ENCODE measurements at regions not wholly inside any gene's neighbourhood (a gene's known extent, or its start where the extent isn't known, plus 50 kb on each side); places are given as distances from the start of the nearest gene placed in this dataset.

DNA sequence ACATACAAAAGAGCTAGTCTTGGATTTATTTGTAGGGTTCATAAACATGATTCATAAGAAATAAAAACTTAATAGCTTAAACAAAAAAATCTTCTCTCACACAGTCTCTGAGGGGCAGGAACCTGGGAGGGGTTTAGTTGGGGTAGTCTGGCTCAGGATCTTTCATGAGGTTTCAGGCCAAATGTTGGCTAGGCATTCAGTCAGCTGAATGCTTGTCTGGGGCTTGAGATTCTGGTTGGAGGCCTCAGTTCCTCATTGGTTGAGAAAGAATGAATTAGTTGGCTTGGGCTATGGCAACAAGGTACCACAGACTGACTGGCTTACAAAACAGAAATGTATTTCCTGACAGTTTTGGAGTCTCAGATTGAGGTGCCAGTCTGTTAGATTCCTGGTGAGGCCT is 74.3 kb downstream of the ANKRD7 start:
- H3K27me3 ChIP-seq = no peaks in the 10 kb centered on the region
- DNase-seq (ENCODE audit: low spot score in 2 of 2) = no peak
- H3K36me3 ChIP-seq = no peaks in the 10 kb centered on the region
- TF ChIP-seq, protein P1, sequence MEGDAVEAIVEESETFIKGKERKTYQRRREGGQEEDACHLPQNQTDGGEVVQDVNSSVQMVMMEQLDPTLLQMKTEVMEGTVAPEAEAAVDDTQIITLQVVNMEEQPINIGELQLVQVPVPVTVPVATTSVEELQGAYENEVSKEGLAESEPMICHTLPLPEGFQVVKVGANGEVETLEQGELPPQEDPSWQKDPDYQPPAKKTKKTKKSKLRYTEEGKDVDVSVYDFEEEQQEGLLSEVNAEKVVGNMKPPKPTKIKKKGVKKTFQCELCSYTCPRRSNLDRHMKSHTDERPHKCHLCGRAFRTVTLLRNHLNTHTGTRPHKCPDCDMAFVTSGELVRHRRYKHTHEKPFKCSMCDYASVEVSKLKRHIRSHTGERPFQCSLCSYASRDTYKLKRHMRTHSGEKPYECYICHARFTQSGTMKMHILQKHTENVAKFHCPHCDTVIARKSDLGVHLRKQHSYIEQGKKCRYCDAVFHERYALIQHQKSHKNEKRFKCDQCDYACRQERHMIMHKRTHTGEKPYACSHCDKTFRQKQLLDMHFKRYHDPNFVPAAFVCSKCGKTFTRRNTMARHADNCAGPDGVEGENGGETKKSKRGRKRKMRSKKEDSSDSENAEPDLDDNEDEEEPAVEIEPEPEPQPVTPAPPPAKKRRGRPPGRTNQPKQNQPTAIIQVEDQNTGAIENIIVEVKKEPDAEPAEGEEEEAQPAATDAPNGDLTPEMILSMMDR (IDR thresholded peaks at IDR 0.05) = no peak
- TF ChIP-seq POLR2A (IDR thresholded peaks at IDR 0.05) (no peak), POLR2AphosphoS5 (IDR thresholded peaks at IDR 0.05) (no peak)
- no peak overlapping the region for H3K4me3 ChIP-seq
- H3K4me1 ChIP-seq = no peaks in the 10 kb centered on the region
- intact Hi-C loops (cut with DNase I; ENCODE audit: low total_unique reads) = no loop called here
- no peaks in the 10 kb centered on the region for H3K9me3 ChIP-seq
- H3K27ac ChIP-seq = no peak overlapping the region

DNA sequence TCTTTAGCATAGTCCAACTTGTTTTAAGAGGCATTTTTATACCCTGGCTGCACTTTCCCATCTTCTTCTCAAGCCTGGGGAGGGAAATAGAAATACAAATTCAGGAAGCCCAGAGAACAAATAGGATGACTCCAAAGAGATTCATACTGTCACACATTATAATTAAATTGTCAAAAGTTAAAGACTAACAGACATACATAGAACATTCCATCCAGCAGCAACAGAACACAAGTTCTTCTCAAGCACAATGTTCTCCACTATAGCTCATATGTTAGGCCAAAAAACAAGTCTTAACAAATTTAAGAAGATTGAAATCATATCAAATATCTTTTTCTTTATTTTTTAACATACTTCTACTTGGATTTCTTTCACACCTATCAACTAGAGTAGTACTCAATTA is 75.7 kb downstream of the ANKRD7 start:
- DNase-seq (ENCODE audit: low spot score in 2 of 2) = no peak
- Histone ChIP-seq H3K27me3 (no peaks in the 10 kb centered on the region), H3K27ac (no peak overlapping the region), H3K9me3 (no peaks in the 10 kb centered on the region), H3K4me3 (no peak overlapping the region), H3K36me3 (no peaks in the 10 kb centered on the region), H3K4me1 (no peaks in the 10 kb centered on the region)
- intact Hi-C loops (cut with DNase I; ENCODE audit: low total_unique reads) = no loop called here
- no peak for TF ChIP-seq POLR2A (IDR thresholded peaks at IDR 0.05)
- TF ChIP-seq, protein P1 (IDR thresholded peaks at IDR 0.05) = no peak

DNA sequence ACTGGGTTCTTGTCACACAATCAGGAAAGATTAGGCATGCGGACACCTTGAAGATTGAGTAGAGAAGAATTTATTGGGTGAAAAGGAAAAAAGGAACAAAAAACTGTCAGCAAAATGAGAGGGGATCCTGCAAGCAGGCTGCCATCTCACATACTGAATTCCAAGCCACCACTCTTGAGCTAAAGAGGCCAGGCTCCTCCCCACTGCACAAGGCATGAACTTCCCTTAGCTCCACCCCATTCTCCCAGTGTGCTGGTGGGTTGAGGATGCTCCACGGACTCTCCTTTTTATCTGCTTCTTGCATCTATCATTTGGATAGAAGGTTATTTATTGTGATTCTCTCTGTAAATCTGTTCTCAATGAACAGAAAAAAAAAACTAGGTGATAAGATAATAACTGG is 79.6 kb downstream of the ANKRD7 start:
- DNase-seq (ENCODE audit: low spot score in 2 of 2) = no peak
- Histone ChIP-seq H3K9me3 (peaks cover 0 to 5% of the 10 kb centered on the region in 2 donors), H3K4me3 (no peak overlapping the region), H3K27me3 (no peaks in the 10 kb centered on the region), H3K36me3 (no peaks in the 10 kb centered on the region), H3K27ac (no peak overlapping the region), H3K4me1 (no peaks in the 10 kb centered on the region)
- TF ChIP-seq POLR2AphosphoS5 (IDR thresholded peaks at IDR 0.05) (no peak), POLR2A (IDR thresholded peaks at IDR 0.05) (no peak)
- TF ChIP-seq, protein P1 (IDR thresholded peaks at IDR 0.05) = no peak
- intact Hi-C loops (cut with DNase I; ENCODE audit: low total_unique reads) = no loop called here

DNA sequence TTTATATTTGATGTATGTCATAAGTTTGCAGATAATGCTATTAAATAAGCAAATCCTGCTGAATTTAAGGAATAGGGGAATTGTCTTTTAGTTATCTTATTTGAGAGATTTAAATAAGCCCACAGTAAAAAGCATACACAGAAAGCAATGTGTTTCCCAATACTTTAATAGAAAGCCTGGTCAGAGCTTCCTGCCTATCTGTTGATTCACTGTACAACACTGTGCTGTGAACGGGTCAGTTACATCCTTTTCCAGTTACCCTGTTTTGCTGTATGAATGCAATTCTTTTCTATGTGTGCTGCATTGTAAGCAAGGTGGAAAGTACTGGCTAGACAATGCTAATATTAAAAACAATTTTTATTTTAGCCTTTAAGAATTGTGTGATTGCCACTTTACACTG is 81.2 kb downstream of the ANKRD7 start:
- no peak overlapping the region for H3K27ac ChIP-seq
- H3K27me3 ChIP-seq = no peaks in the 10 kb centered on the region
- TF ChIP-seq POLR2A (IDR thresholded peaks at IDR 0.05) (no peak), POLR2AphosphoS5 (IDR thresholded peaks at IDR 0.05) (no peak)
- TF ChIP-seq, protein P1 (IDR thresholded peaks at IDR 0.05) = no peak
- peaks cover 0 to 6% of the 10 kb centered on the region in 2 donors for H3K9me3 ChIP-seq
- DNase-seq (ENCODE audit: low spot score in 2 of 2) = no peak
- H3K4me1 ChIP-seq = no peaks in the 10 kb centered on the region
- intact Hi-C loops (cut with DNase I; ENCODE audit: low total_unique reads) = no loop called here
- H3K36me3 ChIP-seq = no peaks in the 10 kb centered on the region
- H3K4me3 ChIP-seq = no peak overlapping the region

DNA sequence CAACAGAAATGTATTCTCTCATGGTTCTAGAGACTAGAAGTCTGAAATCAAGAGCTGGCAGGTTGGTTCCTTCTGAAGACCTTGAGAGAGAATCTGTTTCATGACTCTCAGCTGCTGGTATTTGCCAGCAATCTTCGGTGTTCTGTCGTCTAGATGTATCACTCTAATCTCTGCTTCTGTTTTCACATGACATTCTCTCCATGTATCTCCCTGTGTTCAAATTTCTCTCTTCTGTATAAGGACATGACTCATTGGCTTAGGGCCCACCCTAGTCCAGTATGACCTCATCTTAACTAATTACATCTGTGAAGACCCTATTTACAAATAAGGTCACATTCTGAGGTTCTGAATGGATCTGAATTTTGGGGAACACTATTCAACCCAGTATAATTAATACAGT is 82.3 kb downstream of the ANKRD7 start:
- peaks cover 0 to 6% of the 10 kb centered on the region in 2 donors for H3K9me3 ChIP-seq
- TF ChIP-seq POLR2A (IDR thresholded peaks at IDR 0.05) (no peak), POLR2AphosphoS5 (IDR thresholded peaks at IDR 0.05) (no peak)
- TF ChIP-seq, protein P1 (IDR thresholded peaks at IDR 0.05) = no peak
- intact Hi-C loops (cut with DNase I; ENCODE audit: low total_unique reads) = no loop called here
- no peak for DNase-seq (ENCODE audit: low spot score in 2 of 2)
- H3K27me3 ChIP-seq = no peaks in the 10 kb centered on the region
- H3K27ac ChIP-seq = no peak overlapping the region
- H3K4me3 ChIP-seq = no peak overlapping the region
- H3K4me1 ChIP-seq = no peaks in the 10 kb centered on the region
- no peaks in the 10 kb centered on the region for H3K36me3 ChIP-seq

All from breast epithelium (tissue), 4 donors.